ENCODE measurements at regions not wholly inside any gene's neighbourhood (a gene's known extent, or its start where the extent isn't known, plus 50 kb on each side); places are given as distances from the start of the nearest gene placed in this dataset.

- H3K4me1 ChIP-seq: no peaks in the 10 kb centered on the region; the same call in 2 of the 3 replicates
- DNase-seq (ENCODE audit: low read depth in 1 of 2, low spot score in 1 of 2) (peak; percentile 43 to 62), ATAC-seq (peak; percentile 59 to 81; a peak in 4 of 6 replicates), FAIRE-seq (peak; percentile 95)
- ChIA-PET CTCF (interaction anchor here (0.6 to 5.6 kb wide), 33 partner anchors 10 to 376 kb away, joined by 3 to 89 read pairs (median 4); no protein-coding TSS in a partner anchor), POLR2A (interaction anchor here (1.4 kb wide), 1 partner anchor 149 kb away, joined by 3 read pairs; the partner anchor contains the start of gene UGP2)
- 4% methylated on average over 1 of the region's 1 CpG for WGBS (ENCODE audit: missing lambda C conversion rate)
- TF ChIP-seq NPAS2 (CRISPR knock-in tag; IDR thresholded peaks at IDR 0.05; ENCODE audit: borderline replicate concordance) (no peak), SMC3 (IDR thresholded peaks at IDR 0.05) (peak; percentile 97), HDAC2 (IDR thresholded peaks at IDR 0.05) (no peak), EHF (CRISPR knock-in tag; IDR thresholded peaks at IDR 0.05) (no peak), MAZ (IDR thresholded peaks at IDR 0.05; ENCODE audit: borderline replicate concordance, low read depth, low read length) (no peak), CHD4 (IDR thresholded peaks at IDR 0.05; ENCODE audit: borderline replicate concordance) (no peak), FOXS1 (CRISPR knock-in tag; IDR thresholded peaks at IDR 0.05) (no peak), RAD21 (conservative IDR thresholded peaks at IDR 0.05 in 1 of 2, IDR thresholded peaks at IDR 0.05 in 1 of 2) (peak; percentile 76 to 95)
- TF ChIP-seq, protein P1, sequence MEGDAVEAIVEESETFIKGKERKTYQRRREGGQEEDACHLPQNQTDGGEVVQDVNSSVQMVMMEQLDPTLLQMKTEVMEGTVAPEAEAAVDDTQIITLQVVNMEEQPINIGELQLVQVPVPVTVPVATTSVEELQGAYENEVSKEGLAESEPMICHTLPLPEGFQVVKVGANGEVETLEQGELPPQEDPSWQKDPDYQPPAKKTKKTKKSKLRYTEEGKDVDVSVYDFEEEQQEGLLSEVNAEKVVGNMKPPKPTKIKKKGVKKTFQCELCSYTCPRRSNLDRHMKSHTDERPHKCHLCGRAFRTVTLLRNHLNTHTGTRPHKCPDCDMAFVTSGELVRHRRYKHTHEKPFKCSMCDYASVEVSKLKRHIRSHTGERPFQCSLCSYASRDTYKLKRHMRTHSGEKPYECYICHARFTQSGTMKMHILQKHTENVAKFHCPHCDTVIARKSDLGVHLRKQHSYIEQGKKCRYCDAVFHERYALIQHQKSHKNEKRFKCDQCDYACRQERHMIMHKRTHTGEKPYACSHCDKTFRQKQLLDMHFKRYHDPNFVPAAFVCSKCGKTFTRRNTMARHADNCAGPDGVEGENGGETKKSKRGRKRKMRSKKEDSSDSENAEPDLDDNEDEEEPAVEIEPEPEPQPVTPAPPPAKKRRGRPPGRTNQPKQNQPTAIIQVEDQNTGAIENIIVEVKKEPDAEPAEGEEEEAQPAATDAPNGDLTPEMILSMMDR (IDR thresholded peaks at IDR 0.05): peak; percentile 93
- TF ChIP-seq, protein P2, sequence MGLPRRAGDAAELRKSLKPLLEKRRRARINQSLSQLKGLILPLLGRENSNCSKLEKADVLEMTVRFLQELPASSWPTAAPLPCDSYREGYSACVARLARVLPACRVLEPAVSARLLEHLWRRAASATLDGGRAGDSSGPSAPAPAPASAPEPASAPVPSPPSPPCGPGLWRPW (IDR thresholded peaks at IDR 0.05): no peak
- H3K4me3 ChIP-seq: no peak overlapping the region
- no peak overlapping the region for H3K27ac ChIP-seq
- H3K9me3 ChIP-seq: no peaks in the 10 kb centered on the region
- H3K4me2 ChIP-seq: no peak overlapping the region; the same call in 2 of the 3 replicates
These were observed 103.3 kb downstream of the MDH1 start for GRCh38 chr2:63692002-63692606.

GRCh38 chr2:63695583-63695982 is 106.8 kb downstream of the MDH1 start:
- Histone ChIP-seq H3K4me2 (no peak overlapping the region), H3K4me3 (no peak overlapping the region), H3K9me3 (no peaks in the 10 kb centered on the region), H3K27ac (no peak overlapping the region), H3K4me1 (peaks cover 20% of the 10 kb centered on the region)
- DNase-seq (ENCODE audit: low read depth in 1 of 2, low spot score in 1 of 2) (no peak), ATAC-seq (no peak), FAIRE-seq (no peak)
- ChIA-PET POLR2A (interaction anchor here (0.6 kb wide), 1 partner anchor 146 kb away, joined by 3 read pairs; the partner anchor contains the start of gene UGP2), CTCF (interaction anchor here (5.0 to 5.1 kb wide), 2 partner anchors 147 to 165 kb away, joined by 45 to 94 read pairs; partner anchors contain the start of gene UGP2)
- TF ChIP-seq EP300 (IDR thresholded peaks at IDR 0.05): no peak
- TF ChIP-seq CHD2 (IDR thresholded peaks at IDR 0.05; ENCODE audit: low read length, partially characterized antibody): no peak
- no peak for TF ChIP-seq CEBPB (IDR thresholded peaks at IDR 0.05)
- no peak for TF ChIP-seq ELK1 (IDR thresholded peaks at IDR 0.05; ENCODE audit: low read depth, low read length)
- no peak for TF ChIP-seq CBX8 (IDR thresholded peaks at IDR 0.05)
- no peak for TF ChIP-seq RFX5 (IDR thresholded peaks at IDR 0.05)
- TF ChIP-seq E2F6 (IDR thresholded peaks at IDR 0.05; ENCODE audit: borderline replicate concordance, low read depth): no peak
- TF ChIP-seq, protein P3, sequence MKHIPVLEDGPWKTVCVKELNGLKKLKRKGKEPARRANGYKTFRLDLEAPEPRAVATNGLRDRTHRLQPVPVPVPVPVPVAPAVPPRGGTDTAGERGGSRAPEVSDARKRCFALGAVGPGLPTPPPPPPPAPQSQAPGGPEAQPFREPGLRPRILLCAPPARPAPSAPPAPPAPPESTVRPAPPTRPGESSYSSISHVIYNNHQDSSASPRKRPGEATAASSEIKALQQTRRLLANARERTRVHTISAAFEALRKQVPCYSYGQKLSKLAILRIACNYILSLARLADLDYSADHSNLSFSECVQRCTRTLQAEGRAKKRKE (CRISPR knock-in tag; IDR thresholded peaks at IDR 0.05; ENCODE audit: low read depth): no peak
- no peak for TF ChIP-seq HEYL (CRISPR knock-in tag; IDR thresholded peaks at IDR 0.05)
